ENCODE measurements at regions not wholly inside any gene's neighbourhood (a gene's known extent, or its start where the extent isn't known, plus 50 kb on each side); places are given as distances from the start of the nearest gene placed in this dataset.
"Not testable (repeated sequence)": the region's sequence is repeated elsewhere in the genome, so short reads cannot be mapped to it uniquely, and the experiment has no call there.

GRCh38 chr1:161447760-161448332 lies 57.4 kb upstream of the FCGR2A start:
- TF ChIP-seq CTCF (IDR thresholded peaks at IDR 0.05; ENCODE audit: insufficient read depth, low read depth, low read length); EZH2 (IDR thresholded peaks at IDR 0.05; ENCODE audit: insufficient read depth, low read length): not testable (repeated sequence)

Measured in astrocyte (in vitro differentiated cells and primary cell).